HG02938 (cell line): ENCODE measurements at regions not wholly inside any gene's neighbourhood (a gene's known extent, or its start where the extent isn't known, plus 50 kb on each side); places are given as distances from the start of the nearest gene placed in this dataset.
"Not testable (repeated sequence)": the region's sequence is repeated elsewhere in the genome, so short reads cannot be mapped to it uniquely, and the experiment has no call there.

ENCODE experiments used
- ATAC-seq: cut with Tn5 transposase; IDR thresholded peaks from one replicate; pipeline ENCODE4 v1.9.1; 2021; ENCODE audit warnings: mild to moderate bottlenecking, moderate library complexity; ENCODE audit not compliant: unreplicated experiment

DNA sequence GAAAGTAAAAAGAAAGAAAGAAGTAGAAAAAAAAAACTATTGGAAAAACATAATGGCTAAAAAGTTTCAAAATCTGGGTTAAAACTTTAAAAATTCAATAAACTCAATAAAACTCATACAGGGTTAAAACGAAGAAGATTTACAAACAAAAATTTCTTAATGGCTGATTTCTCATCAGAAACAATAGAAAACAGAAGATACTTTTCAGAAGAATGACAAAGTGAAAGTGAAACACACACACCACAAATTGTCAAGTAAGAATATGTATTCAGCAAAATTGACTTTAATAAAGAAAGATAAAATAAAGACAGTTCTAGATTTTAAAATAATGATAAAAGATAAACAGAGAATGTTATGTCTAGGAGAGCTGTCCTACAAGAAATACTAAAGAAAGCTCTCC lies 618.9 kb upstream of the GJE1 start:
- ATAC-seq, result no peak

DNA sequence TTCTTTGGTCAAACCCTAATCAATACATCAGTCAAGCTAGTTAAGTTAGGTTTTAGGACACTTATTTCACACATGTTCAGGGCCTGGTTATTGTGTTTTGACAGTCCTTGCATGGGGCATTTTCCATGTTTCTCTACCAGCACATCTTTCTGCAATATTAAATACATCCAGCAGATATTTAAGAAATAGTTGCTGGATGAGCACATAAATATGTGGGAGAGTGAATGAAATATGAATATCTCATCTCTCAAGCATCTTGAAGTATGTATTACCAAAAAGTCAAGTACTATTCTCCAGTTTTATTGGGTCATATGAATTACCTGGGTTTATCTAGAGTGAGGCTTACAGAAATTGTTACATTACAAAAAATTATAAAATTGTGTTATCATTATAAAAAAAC lies 621.9 kb upstream of the GJE1 start:
- no peak for ATAC-seq

- ATAC-seq, result not testable (repeated sequence)
Observed at GRCh38 chr6:141506062-141506461, 626.7 kb upstream of the GJE1 start.

GRCh38 chr6:141504318-141504717 lies 628.4 kb upstream of the GJE1 start:
- ATAC-seq, result not testable (repeated sequence)

GRCh38 chr6:141501616-141502015 lies 631.1 kb upstream of the GJE1 start:
- no peak for ATAC-seq

DNA sequence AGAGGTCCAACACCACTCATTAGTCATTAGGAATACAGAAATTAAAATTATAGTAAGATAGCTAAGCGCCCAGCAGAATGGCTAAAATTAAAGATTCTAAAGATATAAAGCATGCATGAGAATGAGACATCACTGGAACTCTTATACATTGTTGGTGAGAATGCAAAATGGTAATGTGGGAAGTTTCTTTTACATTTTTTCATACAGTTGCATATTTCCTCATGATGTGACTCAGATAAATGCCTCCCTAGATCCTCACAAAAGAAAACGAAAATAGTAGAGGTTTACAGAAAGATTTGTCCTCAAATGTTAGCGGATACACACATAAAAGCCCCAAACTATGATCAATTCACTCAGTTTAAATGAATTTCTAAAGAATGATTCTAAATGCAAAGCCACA lies 633.7 kb upstream of the GJE1 start:
- no peak for ATAC-seq

GRCh38 chr6:141492521-141493284 lies 640.0 kb upstream of the GJE1 start:
- no peak for ATAC-seq

DNA sequence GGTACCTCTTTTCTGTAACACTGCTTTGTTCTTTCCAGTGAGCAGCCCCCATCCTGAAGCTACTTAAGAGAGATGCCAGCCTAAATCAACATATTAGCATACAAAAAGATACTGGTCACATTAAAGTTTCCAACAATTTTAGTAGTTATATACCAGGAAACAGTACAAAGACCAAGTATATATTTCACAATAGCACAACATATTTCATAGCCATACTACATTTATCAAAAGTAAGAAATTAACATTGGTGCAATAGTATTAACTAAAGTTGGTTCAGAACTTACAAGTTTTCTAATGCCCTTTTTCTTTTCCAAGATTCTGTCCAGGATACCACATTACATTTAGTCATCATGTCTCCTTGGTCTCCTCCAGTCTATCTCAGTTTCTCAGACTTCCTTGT lies 641.0 kb upstream of the GJE1 start:
- ATAC-seq, result no peak

DNA sequence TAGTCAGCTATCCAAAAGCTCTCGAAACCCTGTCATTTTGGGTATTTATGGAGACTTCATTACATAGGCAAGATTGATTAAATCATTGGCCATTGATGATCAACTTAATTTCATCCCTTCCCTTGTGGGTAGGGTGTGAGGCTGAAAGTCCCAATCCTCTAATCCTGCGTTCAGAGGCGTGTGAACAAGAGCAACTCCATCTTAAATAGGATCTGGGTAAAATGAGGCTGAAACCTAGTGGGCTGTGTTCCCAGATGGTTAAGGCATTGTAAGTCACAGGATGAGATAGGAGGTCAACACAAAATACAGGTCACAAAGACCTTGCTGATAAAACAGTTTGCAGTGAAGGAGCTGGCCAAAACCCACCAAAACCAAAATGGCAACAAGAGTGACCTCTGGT lies 641.7 kb upstream of the GJE1 start:
- ATAC-seq, result no peak

DNA sequence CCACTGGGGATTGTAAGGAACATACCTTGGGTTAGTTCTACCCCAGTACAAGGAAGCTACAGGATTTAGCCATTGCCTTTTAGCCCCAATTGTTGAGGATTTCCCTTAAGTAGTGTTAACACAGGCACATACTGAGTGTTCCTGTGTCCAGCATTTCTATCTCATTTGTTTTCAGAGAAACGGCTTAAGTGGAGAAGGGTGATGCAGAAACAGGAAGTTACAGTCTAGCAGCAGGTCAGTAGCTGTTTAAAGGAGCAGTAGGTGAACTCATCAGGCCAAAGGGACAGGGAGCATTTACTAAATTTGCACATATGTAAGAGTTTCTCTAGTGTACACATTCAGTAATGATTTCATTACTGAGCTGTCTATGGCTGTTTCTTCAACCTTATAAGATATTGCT lies 644.2 kb upstream of the GJE1 start:
- peak; percentile 34 for ATAC-seq

- ATAC-seq, result no peak
Observed at GRCh38 chr6:141486942-141487341, 645.8 kb upstream of the GJE1 start.

- peak; percentile 81 for ATAC-seq
Observed at GRCh38 chr6:141484711-141485110, 648.0 kb upstream of the GJE1 start.

GRCh38 chr6:141483598-141484061 lies 649.1 kb upstream of the GJE1 start:
- peak; percentile 91 for ATAC-seq

- peak; percentile 0 for ATAC-seq
Observed at GRCh38 chr6:141482796-141483597, 649.7 kb upstream of the GJE1 start.

DNA sequence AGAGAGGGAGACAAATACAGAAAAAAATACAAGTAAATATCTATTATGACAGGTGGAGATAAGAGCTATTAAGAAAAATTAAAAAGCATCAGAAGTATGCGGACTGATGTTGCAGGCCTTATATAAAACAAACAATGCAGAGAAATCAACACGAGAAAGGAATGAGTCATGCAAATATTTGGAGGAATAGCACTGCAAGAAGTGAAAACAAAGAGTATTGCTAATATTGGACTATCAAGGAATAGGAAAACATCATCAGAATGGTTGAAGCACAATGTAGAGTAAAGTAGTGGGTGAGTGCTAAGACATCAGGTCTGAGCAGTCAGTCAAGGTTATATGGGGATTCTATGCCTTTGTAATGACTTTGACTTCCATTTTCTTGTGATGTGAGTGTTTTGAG lies 657.5 kb upstream of the GJE1 start:
- ATAC-seq, result no peak

- peak; percentile 50 for ATAC-seq
Observed at GRCh38 chr6:141472162-141472928, 660.4 kb upstream of the GJE1 start.

DNA sequence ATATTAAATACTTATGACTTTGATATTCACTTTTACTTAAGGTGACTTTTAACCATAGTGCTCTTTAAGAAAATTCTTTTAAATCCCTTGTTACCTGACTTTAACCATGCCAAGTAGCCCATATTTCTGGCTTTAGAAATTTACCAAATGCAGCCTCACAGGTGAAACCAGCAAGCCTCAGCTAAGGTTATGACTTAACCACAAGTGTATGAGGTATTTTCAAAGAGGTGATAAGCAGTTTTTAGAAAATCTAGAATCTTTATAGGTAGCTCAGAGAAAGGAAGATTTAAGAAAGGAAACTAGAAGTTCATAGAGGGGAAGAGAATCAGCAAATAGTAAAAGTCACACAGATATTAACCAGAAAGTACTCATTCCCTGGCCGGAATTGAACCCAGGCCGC lies 661.9 kb upstream of the GJE1 start:
- ATAC-seq, result no peak

GRCh38 chr6:141467881-141468280 lies 664.8 kb upstream of the GJE1 start:
- no peak for ATAC-seq

GRCh38 chr6:141467041-141467440 lies 665.7 kb upstream of the GJE1 start:
- ATAC-seq, result no peak

DNA sequence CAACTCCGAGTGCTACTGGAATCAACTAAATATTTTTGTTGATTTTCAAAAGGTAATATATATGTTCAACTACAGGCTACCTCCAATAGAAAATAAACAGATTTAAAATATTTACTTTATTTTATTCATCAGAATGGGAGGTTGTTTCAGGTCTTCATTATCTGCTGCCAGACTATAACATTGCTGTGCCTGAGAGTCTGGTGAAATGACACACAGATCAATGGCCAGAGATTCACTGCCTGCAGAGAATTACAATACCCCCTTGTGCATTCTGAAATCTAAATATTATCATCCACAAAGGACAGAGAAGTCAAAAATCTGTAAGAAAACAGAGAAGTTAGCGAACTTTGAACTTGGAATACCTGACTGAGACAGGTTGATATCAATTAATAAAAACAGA lies 667.8 kb upstream of the GJE1 start:
- no peak for ATAC-seq

DNA sequence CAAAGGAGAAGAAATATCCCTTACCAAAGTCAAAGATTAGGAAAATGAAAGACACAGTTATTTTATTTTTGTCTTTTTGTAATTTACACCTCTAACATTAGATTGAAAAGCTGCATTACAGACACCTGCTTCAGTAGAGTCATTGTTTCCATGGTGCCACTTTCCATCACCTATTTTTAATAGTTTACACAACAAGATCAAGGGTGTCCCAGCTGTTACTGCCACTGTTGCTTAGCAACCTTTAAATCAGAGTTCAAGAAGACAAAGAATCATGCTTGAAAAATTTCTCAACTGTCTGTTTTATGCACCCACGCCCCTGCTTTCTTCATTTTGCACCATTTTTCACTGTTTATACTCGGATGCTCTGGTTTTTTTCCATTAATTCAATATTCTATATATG lies 668.2 kb upstream of the GJE1 start:
- ATAC-seq, result peak; percentile 84
